Stimulated activated CD8-positive, alpha-beta memory T cell treated with anti-CD3 and anti-CD28 coated beads, Interleukin-15, amount 100 ng/mL, for 24 hours (primary cell): ENCODE measurements at regions not wholly inside any gene's neighbourhood (a gene's known extent, or its start where the extent isn't known, plus 50 kb on each side); places are given as distances from the start of the nearest gene placed in this dataset.

ENCODE experiments used
- DNase-seq: peaks from one replicate; pipeline ENCODE4 v3.0.0-alpha.2; 2020; ENCODE audit warnings: low read depth

DNA sequence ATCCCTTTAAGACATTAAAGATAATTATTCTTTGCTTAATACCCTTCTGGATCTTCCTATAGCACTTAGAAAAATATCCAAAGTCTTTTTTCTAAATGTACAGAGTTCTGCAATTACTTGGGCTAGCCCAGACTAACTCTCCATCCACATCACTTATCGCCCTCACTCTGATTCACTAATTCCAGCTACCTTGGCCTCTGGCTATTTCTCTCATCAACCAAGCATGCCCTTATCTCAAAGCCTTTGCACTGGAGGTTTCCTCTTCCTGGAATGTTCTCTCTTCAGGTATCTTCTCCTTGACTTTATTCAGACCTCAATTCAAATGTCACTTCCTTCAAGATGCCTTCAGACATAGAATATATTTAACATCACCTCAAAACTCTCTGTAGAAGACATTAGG is 345.1 kb upstream of the SMIM31 start:
- DNase-seq: no peak

DNA sequence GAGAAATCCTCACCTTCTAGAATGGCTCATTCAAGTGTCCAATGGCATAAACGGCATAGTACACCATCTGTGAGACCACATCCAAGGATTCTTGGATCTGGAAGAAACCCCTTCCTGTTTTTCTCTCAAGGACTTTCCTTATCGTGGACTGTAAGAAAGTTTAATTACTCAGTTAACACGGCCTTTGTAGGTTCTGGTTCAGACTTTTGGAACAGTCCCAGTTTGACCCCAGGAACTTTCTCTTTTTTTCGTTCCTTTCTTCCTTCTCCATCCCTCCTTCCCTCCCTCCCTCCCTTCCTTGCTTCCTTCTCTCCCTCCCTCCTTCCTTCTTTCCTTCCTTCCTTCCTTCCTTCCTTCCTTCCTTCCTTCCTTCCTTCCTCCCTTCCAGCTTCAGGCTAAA is 343.5 kb upstream of the SMIM31 start:
- no peak for DNase-seq

GRCh38 chr4:164412246-164412645 is 341.7 kb upstream of the SMIM31 start:
- DNase-seq: no peak

DNA sequence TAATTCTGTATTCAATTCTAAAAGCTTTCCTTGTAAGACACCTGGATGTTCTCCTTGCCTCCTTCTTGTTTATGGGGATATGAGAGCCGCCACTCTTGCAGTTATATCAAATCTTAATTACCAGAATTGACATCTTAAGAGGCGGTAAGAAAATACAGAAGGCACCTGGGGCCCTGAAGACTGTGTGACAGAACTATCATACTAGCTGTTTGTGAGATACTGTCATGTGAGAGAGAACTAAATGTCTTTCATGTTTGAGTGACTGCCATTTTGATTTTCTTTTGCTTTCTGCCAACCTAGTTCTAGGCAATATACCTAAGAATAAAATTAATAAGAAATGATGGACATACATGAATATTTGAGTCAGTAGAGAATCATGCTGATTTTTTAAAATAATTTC is 340.2 kb upstream of the SMIM31 start:
- no peak for DNase-seq

DNA sequence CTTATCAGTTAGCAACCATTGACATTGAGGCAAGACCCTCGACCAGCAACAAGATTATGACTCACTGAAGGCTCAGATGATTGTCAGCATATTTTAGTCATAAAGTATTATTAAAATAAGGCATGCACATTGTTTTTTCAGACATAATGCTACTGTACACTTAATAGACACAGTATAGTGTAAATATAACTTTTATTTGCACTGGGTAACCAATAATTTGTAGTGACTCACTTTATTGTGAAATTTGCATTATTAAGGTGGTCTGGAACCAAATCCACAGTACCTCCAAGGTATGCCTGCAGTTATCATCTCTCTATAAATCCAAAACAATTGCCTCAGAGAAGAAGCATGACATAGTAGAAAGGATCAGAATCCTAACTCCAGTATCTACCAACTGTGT is 330.1 kb upstream of the SMIM31 start:
- no peak for DNase-seq

- DNase-seq: no peak
These were observed 329.1 kb upstream of the SMIM31 start for GRCh38 chr4:164424846-164425245.

GRCh38 chr4:164428561-164428960 is 325.4 kb upstream of the SMIM31 start:
- no peak for DNase-seq

GRCh38 chr4:164438321-164438720 is 315.6 kb upstream of the SMIM31 start:
- DNase-seq: no peak

GRCh38 chr4:164439037-164439436 is 314.9 kb upstream of the SMIM31 start:
- no peak for DNase-seq

DNA sequence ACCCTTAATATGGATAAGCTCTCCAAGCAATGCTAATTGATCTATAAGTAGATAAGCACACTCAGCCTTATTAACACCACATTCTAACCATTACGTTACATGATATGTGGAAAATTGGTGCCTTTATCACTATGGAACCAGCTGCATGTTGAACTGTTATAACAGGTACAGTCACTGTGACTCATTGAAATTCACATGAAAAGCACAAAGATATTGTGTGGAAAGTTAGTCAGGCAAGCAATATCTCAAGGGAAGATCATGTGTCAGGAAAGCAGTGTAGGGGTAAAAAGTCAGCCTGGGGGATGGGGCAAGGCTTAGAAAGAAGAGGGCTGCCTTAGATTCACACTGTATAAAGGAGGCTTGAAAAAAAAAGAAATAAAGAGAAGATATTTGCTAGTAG is 313.7 kb upstream of the SMIM31 start:
- DNase-seq: no peak

DNA sequence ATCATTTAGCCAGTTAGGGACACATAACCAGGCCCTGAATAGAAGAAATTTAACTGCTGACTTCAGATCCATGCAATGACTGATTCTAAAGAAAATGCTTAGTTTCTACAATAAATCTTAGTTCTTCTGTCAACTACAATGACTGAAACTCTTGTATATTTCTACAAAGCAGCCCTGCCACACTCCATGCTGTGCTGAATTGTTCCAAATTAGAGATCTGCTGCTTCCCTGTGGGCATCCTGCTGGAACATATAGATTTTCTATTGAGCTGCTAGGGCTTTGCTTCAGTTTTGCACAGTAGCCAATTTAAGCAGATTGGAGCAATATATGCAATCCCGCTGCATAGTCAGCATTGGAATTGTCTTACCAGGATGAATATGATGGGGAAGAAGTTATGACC is 312.8 kb upstream of the SMIM31 start:
- DNase-seq: no peak

DNA sequence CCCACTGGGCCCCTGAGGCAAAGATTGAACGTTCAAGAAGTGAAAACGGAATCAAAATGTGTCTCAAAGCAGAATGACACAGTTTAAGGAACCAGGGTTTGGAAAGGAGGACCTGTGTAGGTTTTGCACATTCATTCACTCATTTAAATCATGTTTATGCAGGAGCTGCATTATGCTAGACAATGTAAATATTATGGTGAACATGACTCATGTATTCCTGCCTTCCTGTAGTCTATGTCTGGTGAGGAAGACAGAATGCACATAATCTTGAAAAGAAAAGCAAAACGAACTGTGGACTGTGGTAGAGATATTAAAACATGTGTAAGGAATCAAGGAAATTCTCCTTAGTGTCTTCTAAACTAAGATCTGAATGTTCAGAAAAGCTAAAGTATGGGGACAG is 311.8 kb upstream of the SMIM31 start:
- DNase-seq: no peak

DNA sequence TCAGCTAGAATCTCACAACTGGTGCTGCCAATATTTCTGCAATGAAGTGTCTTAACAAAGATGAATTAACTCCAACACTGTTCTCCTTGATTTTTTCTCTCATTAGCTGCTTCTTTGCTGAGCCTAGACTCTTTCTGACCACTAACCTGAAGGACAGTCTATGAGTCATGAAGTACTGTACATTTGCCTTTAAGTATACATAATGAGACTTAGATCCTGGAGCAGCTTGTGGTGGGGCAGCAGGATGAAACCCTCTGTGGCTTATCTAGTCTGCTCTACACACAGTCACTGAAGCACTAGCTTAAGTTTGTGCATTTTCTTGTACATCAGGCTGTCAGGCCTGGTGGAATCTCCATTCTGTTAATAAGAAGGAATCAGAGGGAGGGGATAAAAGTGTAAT is 307.4 kb upstream of the SMIM31 start:
- no peak for DNase-seq

DNA sequence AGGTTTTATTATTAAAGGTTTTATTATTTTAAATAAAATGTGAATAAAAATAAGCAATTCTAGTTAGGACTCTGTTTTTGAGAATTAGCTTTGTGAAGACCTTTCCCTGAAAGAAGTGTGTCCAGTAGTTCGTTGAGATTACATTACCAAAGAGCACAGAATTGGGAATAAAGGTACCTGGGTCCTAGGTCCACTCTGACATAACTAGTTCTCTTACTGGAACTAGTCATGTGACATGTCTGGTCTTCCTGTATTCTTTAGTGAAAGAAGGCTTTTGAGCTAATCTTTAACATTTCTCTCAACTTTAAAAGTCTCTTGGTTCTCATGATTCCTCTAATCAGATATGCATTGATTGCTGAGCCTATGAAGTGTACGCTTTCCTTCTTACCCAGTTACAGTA is 292.0 kb upstream of the SMIM31 start:
- no peak for DNase-seq

GRCh38 chr4:164462471-164462870 is 291.5 kb upstream of the SMIM31 start:
- DNase-seq: no peak

DNA sequence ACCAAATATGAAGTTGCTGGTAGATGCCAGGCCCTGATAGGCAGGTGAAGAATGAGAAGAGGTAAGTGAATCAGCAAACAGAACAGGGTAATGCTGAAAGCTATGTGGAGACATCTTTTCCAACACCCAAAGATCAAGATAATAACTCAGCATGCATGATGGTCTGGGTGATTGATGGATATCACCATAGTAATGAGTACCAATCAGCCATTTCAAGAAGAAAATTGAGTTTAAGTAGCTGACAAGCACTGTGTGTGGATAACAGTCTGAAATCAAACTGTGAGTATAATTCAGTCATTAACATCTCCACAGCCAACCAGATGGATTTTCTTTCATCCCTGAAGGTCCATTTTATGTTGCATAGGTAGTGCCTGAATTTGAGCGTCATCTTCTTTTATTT is 289.6 kb upstream of the SMIM31 start:
- DNase-seq: no peak

DNA sequence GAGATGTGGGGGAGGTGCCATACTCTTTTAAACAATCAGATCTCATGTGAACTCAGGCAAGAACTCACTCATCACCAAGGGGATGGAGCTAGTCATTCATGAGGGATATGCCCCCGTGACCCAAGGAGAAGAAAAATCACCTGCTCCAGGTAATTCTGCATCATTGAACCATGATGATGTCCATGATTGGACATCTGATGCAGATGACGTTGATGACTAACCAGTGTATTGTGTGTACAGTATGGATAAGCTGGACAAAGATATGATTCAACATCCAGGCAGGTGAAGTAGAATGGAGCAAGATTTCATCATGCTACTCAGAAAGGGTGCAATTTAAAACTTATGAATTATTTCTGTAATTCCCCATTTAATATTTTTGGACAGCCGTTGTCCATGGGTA is 286.4 kb upstream of the SMIM31 start:
- no peak for DNase-seq

- DNase-seq: no peak
These were observed 272.4 kb upstream of the SMIM31 start for GRCh38 chr4:164481306-164482091.

GRCh38 chr4:164482092-164482404 is 271.9 kb upstream of the SMIM31 start:
- DNase-seq: no peak

- DNase-seq: no peak
These were observed 271.2 kb upstream of the SMIM31 start for GRCh38 chr4:164482758-164483157.

- DNase-seq: no peak
These were observed 270.2 kb upstream of the SMIM31 start for GRCh38 chr4:164483711-164484110.

DNA sequence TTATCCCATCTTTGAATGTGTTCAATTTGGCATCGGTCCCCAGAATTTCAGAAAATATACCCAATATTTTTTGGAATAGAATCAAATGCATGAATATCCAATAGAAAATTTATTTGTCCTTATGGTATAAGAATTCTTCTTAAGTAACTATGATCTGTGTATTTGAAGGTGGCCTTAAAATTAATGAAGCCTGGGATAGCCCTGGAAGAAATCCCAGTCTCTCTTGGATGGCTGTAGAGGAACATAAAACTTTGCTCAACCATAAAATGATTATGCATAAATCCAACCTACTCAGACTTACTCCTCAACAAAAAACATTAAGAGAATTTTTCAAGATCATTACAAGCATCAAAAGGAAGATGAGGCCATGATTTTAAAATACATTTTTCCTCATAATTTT is 269.4 kb upstream of the SMIM31 start:
- DNase-seq: no peak

GRCh38 chr4:164485136-164485535 is 268.8 kb upstream of the SMIM31 start:
- DNase-seq: no peak

GRCh38 chr4:164488114-164488513 is 265.8 kb upstream of the SMIM31 start:
- DNase-seq: no peak

DNA sequence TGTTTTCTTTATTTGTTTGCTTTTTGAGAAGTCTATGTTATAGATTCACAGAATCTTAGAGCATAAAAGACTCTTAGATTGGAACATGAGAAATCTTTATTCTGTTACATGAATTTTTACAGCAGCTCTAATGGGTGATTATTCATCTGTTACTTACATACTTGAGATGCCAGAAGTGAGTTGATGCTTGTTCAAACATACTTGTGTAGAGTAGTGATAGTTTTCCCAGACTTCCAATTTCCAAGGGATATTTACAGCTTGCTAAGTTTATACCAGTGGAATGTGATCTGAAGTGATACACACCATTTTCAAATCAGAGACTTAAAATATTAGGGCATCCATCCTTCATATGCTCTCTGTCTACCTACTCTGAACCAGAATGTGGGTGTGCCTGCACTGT is 252.9 kb upstream of the SMIM31 start:
- no peak for DNase-seq
